Activated B cell treated with CpG ODN at 0.5 μM for 24 hours (primary cell): ENCODE measurements at regions not wholly inside any gene's neighbourhood (a gene's known extent, or its start where the extent isn't known, plus 50 kb on each side); places are given as distances from the start of the nearest gene placed in this dataset.

Experiments used
- ATAC-seq: fragments of 200-7000 bp; cut with Tn5 transposase; one replicate; pipeline ENCODE4 v1.10.0; 2021; ENCODE audit warnings: low read depth, mild to moderate bottlenecking, moderate library complexity
- CTCF ChIA-PET: fragments of 350-600 bp; sonication (Branson Sonifier 250); formaldehyde crosslinking; loops from one replicate; lab custom pipeline; 2021; ENCODE audit warnings: antibody characterized with exemption; lab: Charles Lee
- POLR2A ChIA-PET: fragments of 350-600 bp; sonication (Branson Sonifier 250); formaldehyde crosslinking; loops from one replicate; lab custom pipeline; 2021; ENCODE audit warnings: antibody characterized with exemption; lab: Charles Lee
- DNase-seq: peaks from one replicate; pipeline ENCODE4 v3.0.0; 2022
- H3K27ac Mint-ChIP-seq: one replicate; pipeline ENCODE4 v1.8.0; 2020; ENCODE audit warnings: mixed read lengths
- H3K27me3 Mint-ChIP-seq: one replicate; pipeline ENCODE4 v1.8.0; 2021; ENCODE audit warnings: mixed read lengths
- H3K36me3 Mint-ChIP-seq: one replicate; pipeline ENCODE4 v1.8.0; 2021; ENCODE audit warnings: low read depth, mixed read lengths
- H3K4me1 Mint-ChIP-seq: one replicate; pipeline ENCODE4 v1.8.0; 2021; ENCODE audit warnings: mixed read lengths
- H3K4me3 Mint-ChIP-seq: one replicate; pipeline ENCODE4 v1.8.0; 2020; ENCODE audit warnings: mild to moderate bottlenecking, mixed read lengths
- H3K9me3 Mint-ChIP-seq: one replicate; pipeline ENCODE4 v1.8.0; 2020; ENCODE audit warnings: mixed read lengths
- CTCF ChIP-seq: fragments of 200-600 bp; IDR thresholded peaks from one replicate; pipeline ENCODE4 v1.8.0; 2022; ENCODE audit warnings: antibody characterized with exemption, mild to moderate bottlenecking
- intact Hi-C: fragments of 100-400 bp; cut with micrococcal nuclease; formaldehyde crosslinking; loops from one replicate; pipeline ENCODE4 v1.15.1; 2024

GRCh38 chr16:50889746-50890145 is 147.9 kb downstream of the CYLD start:
- peaks cover 11% of the 10 kb centered on the region for H3K27me3 Mint-ChIP-seq
- ChIA-PET CTCF (no interaction called here), POLR2A (interaction anchor here (0.6 kb wide), 1 partner anchor 1245 kb away, joined by 3 read pairs; no protein-coding TSS in a partner anchor)
- H3K4me3 Mint-ChIP-seq: no peak overlapping the region
- no peak for DNase-seq
- intact Hi-C loops: no loop called here
- no peaks in the 10 kb centered on the region for H3K4me1 Mint-ChIP-seq
- H3K27ac Mint-ChIP-seq: no peak overlapping the region
- ATAC-seq: no peak
- no peak for TF ChIP-seq CTCF
- H3K36me3 Mint-ChIP-seq: no peaks in the 10 kb centered on the region
- H3K9me3 Mint-ChIP-seq: peaks cover 4% of the 10 kb centered on the region

- H3K4me3 Mint-ChIP-seq: no peak overlapping the region
- CTCF ChIA-PET: no interaction called here
- intact Hi-C loops: no loop called here
These were observed 147.4 kb downstream of the CYLD start for GRCh38 chr16:50889276-50889675.

GRCh38 chr16:50888486-50889261 is 146.8 kb downstream of the CYLD start:
- CTCF ChIA-PET: no interaction called here
- Mint-ChIP-seq H3K4me3 (no peak overlapping the region), H3K27me3 (peaks cover 14% of the 10 kb centered on the region), H3K4me1 (no peaks in the 10 kb centered on the region), H3K36me3 (no peaks in the 10 kb centered on the region), H3K9me3 (peaks cover 4% of the 10 kb centered on the region), H3K27ac (no peak overlapping the region)
- DNase-seq (no peak), ATAC-seq (no peak)
- TF ChIP-seq CTCF: no peak
- intact Hi-C loops: no loop called here
- POLR2A ChIA-PET: no interaction called here

More at GRCh38 chr16:50889276-50889675, 147.4 kb downstream of the CYLD start:
- DNase-seq: no peak
- H3K27ac Mint-ChIP-seq: no peak overlapping the region
- H3K36me3 Mint-ChIP-seq: no peaks in the 10 kb centered on the region
- no peaks in the 10 kb centered on the region for H3K4me1 Mint-ChIP-seq
- no peak for ATAC-seq
- H3K27me3 Mint-ChIP-seq: peaks cover 14% of the 10 kb centered on the region
- TF ChIP-seq CTCF: no peak
- H3K9me3 Mint-ChIP-seq: peaks cover 4% of the 10 kb centered on the region
- POLR2A ChIA-PET: no interaction called here

- Mint-ChIP-seq H3K27ac (no peak overlapping the region), H3K4me1 (no peaks in the 10 kb centered on the region), H3K27me3 (peaks cover 16% of the 10 kb centered on the region), H3K36me3 (no peaks in the 10 kb centered on the region), H3K4me3 (no peak overlapping the region), H3K9me3 (peaks cover 4% of the 10 kb centered on the region)
- DNase-seq (no peak), ATAC-seq (no peak)
- ChIA-PET CTCF (no interaction called here), POLR2A (no interaction called here)
- TF ChIP-seq CTCF: no peak
- intact Hi-C loops: no loop called here
These were observed 145.8 kb downstream of the CYLD start for GRCh38 chr16:50887500-50888298.
